Esophagus muscularis mucosa (tissue), 3 donors: ENCODE measurements at regions not wholly inside any gene's neighbourhood (a gene's known extent, or its start where the extent isn't known, plus 50 kb on each side); places are given as distances from the start of the nearest gene placed in this dataset.

ENCODE experiments used
- POLR2AphosphoS5 ChIP-seq, 2 donors: sonication (generic); formaldehyde crosslinking; IDR thresholded peaks; one replicate each; pipeline ENCODE4 v1.6.1; 2017; ENCODE audit warnings: antibody characterized with exemption in 2 of 2
- TF ChIP-seq, protein P1 (sequence below), 3 experiments: fragments of 200-600 bp in 2 of 3; fragments of 450-650 bp in 1 of 3; sonication (generic) in 2 of 3; IDR thresholded peaks; one replicate each; pipeline ENCODE4 v1.5.1; 2017 to 2019; ENCODE audit warnings: antibody characterized with exemption in 3 of 3, mild to moderate bottlenecking in 2 of 3, moderate library complexity in 1 of 3

DNA sequence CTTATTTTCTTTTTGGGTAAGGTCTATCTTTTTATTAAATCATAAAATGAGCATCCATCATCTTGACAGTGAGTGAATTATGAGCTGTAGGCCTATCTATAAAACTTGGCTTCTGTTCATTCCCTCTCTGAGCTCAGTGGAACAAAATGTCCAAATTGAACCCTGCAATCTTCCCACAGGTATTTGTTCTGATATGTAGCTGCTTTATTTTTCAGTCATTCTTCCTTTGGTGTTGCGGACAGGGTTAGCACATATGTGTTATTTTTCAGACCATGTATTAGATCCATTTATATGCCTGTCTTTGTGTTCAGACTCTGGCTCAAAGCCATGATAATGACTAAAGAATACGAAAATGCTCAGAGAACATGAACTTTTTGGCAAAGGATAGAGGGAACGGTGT, 201.6 kb upstream of the KIAA1217 start:
- no peak for TF ChIP-seq POLR2AphosphoS5 (IDR thresholded peaks at IDR 0.05)
- TF ChIP-seq, protein P1, sequence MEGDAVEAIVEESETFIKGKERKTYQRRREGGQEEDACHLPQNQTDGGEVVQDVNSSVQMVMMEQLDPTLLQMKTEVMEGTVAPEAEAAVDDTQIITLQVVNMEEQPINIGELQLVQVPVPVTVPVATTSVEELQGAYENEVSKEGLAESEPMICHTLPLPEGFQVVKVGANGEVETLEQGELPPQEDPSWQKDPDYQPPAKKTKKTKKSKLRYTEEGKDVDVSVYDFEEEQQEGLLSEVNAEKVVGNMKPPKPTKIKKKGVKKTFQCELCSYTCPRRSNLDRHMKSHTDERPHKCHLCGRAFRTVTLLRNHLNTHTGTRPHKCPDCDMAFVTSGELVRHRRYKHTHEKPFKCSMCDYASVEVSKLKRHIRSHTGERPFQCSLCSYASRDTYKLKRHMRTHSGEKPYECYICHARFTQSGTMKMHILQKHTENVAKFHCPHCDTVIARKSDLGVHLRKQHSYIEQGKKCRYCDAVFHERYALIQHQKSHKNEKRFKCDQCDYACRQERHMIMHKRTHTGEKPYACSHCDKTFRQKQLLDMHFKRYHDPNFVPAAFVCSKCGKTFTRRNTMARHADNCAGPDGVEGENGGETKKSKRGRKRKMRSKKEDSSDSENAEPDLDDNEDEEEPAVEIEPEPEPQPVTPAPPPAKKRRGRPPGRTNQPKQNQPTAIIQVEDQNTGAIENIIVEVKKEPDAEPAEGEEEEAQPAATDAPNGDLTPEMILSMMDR (IDR thresholded peaks at IDR 0.05), result no peak
